ENCODE measurements at regions not wholly inside any gene's neighbourhood (a gene's known extent, or its start where the extent isn't known, plus 50 kb on each side); places are given as distances from the start of the nearest gene placed in this dataset.
A peak's percentile ranks its signal among the peaks of the same experiment; 100 is the strongest.
"Not testable (repeated sequence)": the region's sequence is repeated elsewhere in the genome, so short reads cannot be mapped to it uniquely, and the experiment has no call there.

DNA sequence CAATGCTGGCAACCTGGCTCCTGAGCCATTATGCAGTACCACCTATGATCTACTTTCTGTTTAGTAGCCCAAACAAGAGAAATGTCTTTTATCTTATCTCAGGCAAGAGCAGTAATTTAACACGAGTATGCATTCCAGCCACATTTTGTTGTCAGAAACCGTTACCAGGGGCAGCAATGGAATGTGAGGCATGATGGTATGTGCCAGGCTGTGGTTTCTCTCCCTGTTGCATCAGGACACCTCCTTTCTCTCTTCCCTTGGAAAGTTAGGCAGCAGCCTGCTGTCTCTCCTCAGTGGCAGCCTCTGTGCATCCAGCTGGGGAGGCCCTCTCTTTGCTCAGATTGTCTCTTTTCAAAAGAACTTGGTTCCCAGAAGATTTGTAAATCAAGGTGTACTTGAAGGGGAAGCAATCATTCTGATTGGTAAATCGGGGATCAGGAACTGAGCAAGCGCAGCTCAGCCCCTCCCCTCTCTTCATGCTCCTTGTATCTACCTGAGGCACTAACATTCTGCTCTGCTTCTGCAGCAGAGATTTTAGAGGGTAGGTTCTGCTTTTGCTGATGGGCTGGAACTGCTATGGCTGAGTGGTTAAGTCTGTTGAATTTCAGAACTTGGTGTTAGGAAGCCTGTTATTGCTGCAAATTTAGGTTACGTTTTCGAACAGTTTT is 229.2 kb downstream of the ADAMTS15 start:
- no peak for TF ChIP-seq EP300 (IDR thresholded peaks at IDR 0.05; ENCODE audit: low read depth)
- TF ChIP-seq, protein P1, sequence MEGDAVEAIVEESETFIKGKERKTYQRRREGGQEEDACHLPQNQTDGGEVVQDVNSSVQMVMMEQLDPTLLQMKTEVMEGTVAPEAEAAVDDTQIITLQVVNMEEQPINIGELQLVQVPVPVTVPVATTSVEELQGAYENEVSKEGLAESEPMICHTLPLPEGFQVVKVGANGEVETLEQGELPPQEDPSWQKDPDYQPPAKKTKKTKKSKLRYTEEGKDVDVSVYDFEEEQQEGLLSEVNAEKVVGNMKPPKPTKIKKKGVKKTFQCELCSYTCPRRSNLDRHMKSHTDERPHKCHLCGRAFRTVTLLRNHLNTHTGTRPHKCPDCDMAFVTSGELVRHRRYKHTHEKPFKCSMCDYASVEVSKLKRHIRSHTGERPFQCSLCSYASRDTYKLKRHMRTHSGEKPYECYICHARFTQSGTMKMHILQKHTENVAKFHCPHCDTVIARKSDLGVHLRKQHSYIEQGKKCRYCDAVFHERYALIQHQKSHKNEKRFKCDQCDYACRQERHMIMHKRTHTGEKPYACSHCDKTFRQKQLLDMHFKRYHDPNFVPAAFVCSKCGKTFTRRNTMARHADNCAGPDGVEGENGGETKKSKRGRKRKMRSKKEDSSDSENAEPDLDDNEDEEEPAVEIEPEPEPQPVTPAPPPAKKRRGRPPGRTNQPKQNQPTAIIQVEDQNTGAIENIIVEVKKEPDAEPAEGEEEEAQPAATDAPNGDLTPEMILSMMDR (IDR thresholded peaks at IDR 0.05): no peak
- TF ChIP-seq POLR2A (IDR thresholded peaks at IDR 0.05): no peak
- TF ChIP-seq POLR2AphosphoS5 (IDR thresholded peaks at IDR 0.05): no peak
- Histone ChIP-seq H3K9me3 (peaks cover 12 to 18% of the 10 kb centered on the region in 2 donors), H3K27me3 (no peaks in the 10 kb centered on the region), H3K4me3 (no peak overlapping the region), H3K27ac (peak overlapping the region in 1 of 4 donors; percentile 22), H3K4me1 (peaks cover 3 to 21% (median 5%) of the 10 kb centered on the region in 4 donors), H3K36me3 (no peaks in the 10 kb centered on the region)
- no peak for DNase-seq
- in situ Hi-C loops (cut with MboI; ENCODE audit: low pct_ligation_motif_present in 1 of 4, low pct_unique_long_range_greater_than_20kb in 1 of 4, low sequenced_read_pairs in 3 of 4) (no loop called here), intact Hi-C loops (cut with DNase I; ENCODE audit: low total_unique reads) (no loop called here)
- WGBS, 2 donors (ENCODE audit: low coverage in 1 of 2): 80 to 87% methylated on average over 3 to 6 of the region's 6 CpGs

DNA sequence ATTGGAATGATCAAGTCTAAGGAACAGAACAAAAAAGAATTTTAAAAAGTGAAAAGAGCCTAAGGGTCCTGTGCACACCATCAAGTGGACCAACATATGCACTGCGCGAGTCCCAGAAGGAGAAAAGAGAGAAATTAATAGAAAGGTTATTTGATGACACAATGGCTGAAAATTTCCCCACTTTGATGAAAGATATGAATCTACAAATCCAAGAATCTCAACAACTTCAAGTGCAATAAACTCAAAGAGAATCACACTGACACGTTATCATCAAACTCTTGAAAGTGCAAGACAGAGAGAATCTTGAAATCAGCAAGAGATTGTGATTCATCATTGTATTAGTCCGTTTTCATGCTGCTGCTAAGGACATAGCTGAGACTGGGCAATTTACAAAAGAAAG is 230.8 kb downstream of the ADAMTS15 start:
- WGBS, 2 donors (ENCODE audit: low coverage in 1 of 2): 77 to 86% methylated on average over 4 of the region's 4 CpGs
- Histone ChIP-seq H3K4me1 (peaks cover 0 to 18% (median 5%) of the 10 kb centered on the region in 4 donors), H3K27ac (no peak overlapping the region), H3K36me3 (no peaks in the 10 kb centered on the region), H3K9me3 (peaks cover 14 to 18% of the 10 kb centered on the region in 2 donors), H3K4me3 (no peak overlapping the region), H3K27me3 (no peaks in the 10 kb centered on the region)
- TF ChIP-seq, protein P1 (IDR thresholded peaks at IDR 0.05): no peak
- TF ChIP-seq EP300 (IDR thresholded peaks at IDR 0.05; ENCODE audit: low read depth) (no peak), POLR2A (IDR thresholded peaks at IDR 0.05) (no peak), POLR2AphosphoS5 (IDR thresholded peaks at IDR 0.05) (no peak)
- in situ Hi-C loops (cut with MboI; ENCODE audit: low pct_ligation_motif_present in 1 of 4, low pct_unique_long_range_greater_than_20kb in 1 of 4, low sequenced_read_pairs in 3 of 4): no loop called here
- intact Hi-C loops (cut with DNase I; ENCODE audit: low total_unique reads): no loop called here
- no peak for DNase-seq

DNA sequence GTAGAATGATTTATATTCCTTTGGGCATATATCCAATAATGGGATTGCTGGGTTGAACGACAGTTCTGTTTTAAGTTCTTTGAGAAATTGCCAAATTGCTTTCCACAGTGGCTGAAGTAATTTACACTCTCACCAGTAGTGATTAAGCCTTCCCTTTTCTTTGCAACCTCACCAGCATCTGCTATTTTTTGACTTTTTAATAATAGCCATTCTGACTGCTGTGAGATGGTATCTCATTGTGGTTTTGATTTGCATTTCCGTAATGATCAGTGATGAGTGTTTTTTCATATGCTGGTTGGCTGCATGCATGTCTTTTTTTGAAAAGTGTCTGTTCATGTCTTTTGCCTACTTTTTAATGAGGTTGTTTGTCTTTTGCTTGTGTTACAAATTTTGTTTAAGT is 233.8 kb downstream of the SNX19 start:
- H3K4me1 ChIP-seq; DNase-seq; H3K27ac ChIP-seq; H3K27me3 ChIP-seq; in situ Hi-C loops (cut with MboI; ENCODE audit: low pct_ligation_motif_present in 1 of 4, low pct_unique_long_range_greater_than_20kb in 1 of 4, low sequenced_read_pairs in 3 of 4); H3K36me3 ChIP-seq; H3K4me3 ChIP-seq: not testable (repeated sequence)
- intact Hi-C loops (cut with DNase I; ENCODE audit: low total_unique reads): loop anchor here (5.0 kb wide), 1 partner anchor 395 kb away; no protein-coding TSS in a partner anchor
- peaks cover 14 to 18% of the 10 kb centered on the region in 2 donors for H3K9me3 ChIP-seq
- 51 to 73% methylated on average over 2 of the region's 2 CpGs for WGBS, 2 donors (ENCODE audit: low coverage in 1 of 2)

DNA sequence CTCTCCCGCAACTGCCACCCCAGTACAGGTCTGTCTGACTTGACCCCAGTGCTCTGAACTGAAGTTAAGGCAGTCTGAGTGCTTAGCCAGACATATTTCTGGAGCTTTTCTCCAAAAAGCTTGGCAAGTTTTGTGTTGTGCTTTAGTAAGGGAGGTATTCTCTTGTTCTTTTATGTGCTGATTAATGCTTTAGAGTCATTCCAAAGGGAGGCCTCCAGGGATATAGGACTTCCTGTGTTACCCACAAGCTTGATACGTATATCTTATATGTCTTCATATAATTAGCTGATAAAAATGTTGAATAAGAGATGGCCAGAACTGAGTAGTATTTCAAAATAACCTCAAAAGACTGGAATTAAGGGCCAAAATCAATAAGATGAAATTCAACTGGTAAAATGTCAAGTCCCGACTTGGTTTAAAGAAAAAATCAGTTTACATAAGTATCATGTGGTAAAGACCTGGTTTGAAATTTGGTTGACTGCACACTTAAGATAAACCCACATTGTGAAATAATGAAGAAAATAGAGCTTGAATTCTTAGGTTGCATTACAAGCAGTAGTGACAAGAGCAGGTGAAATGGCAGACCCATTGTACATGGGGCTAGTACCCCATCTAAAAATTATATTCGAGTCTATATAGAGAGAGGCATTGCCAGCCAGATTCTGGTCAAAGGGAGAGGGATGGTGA is 226.9 kb downstream of the SNX19 start:
- TF ChIP-seq, protein P1 (IDR thresholded peaks at IDR 0.05): no peak
- TF ChIP-seq EP300 (IDR thresholded peaks at IDR 0.05; ENCODE audit: low read depth): no peak
- TF ChIP-seq POLR2A (IDR thresholded peaks at IDR 0.05): no peak
- no peak for TF ChIP-seq POLR2AphosphoS5 (IDR thresholded peaks at IDR 0.05)
- H3K36me3 ChIP-seq: no peaks in the 10 kb centered on the region
- no peak overlapping the region for H3K27ac ChIP-seq
- no peaks in the 10 kb centered on the region for H3K9me3 ChIP-seq
- WGBS, 2 donors (ENCODE audit: low coverage in 1 of 2): 86 to 93% methylated on average over 4 of the region's 4 CpGs
- in situ Hi-C loops (cut with MboI; ENCODE audit: low pct_ligation_motif_present in 1 of 4, low pct_unique_long_range_greater_than_20kb in 1 of 4, low sequenced_read_pairs in 3 of 4) (no loop called here), intact Hi-C loops (cut with DNase I; ENCODE audit: low total_unique reads) (no loop called here)
- H3K4me3 ChIP-seq: no peak overlapping the region
- DNase-seq: no peak
- H3K4me1 ChIP-seq: no peaks in the 10 kb centered on the region
- no peaks in the 10 kb centered on the region for H3K27me3 ChIP-seq

Measured in transverse colon (tissue), 4 donors.